Brain microvascular endothelial cell (primary cell): ENCODE measurements at regions not wholly inside any gene's neighbourhood (a gene's known extent, or its start where the extent isn't known, plus 50 kb on each side); places are given as distances from the start of the nearest gene placed in this dataset.

ENCODE experiments used
- DNase-seq: peaks from one replicate; pipeline ENCODE4 v3.0.0-alpha.2; 2020
- H3K27ac ChIP-seq: fragments of 250-450 bp; sonication (Bioruptor Pico); 2 replicates; pipeline ENCODE4 v1.5.1; 2020; ENCODE audit warnings: mild to moderate bottlenecking, moderate library complexity
- H3K27me3 ChIP-seq: fragments of 250-450 bp; sonication (Bioruptor Pico); replicated peaks from 2 replicates; pipeline ENCODE4 v1.5.1; 2020; ENCODE audit warnings: mild to moderate bottlenecking
- H3K36me3 ChIP-seq: fragments of 250-450 bp; sonication (Bioruptor Pico); replicated peaks from 2 replicates; pipeline ENCODE4 v1.5.1; 2020; ENCODE audit warnings: mild to moderate bottlenecking
- H3K4me3 ChIP-seq: 2 replicates; pipeline ENCODE4 v1.5.1; 2011; ENCODE audit warnings: low read depth, mild to moderate bottlenecking, control low read depth, low read length, moderate library complexity
- CTCF ChIP-seq: IDR thresholded peaks from 2 replicates; pipeline ENCODE4 v1.5.1; 2011; ENCODE audit warnings: low read depth, mild to moderate bottlenecking, moderate library complexity, low read length, control low read depth, inconsistent platforms; ENCODE audit errors: missing control alignments
- in situ Hi-C: cut with HindIII; loops from 2 replicates; pipeline ENCODE4 v1.10.0; 2017; ENCODE audit warnings: low sequenced_read_pairs, low pct_ligation_motif_present

- DNase-seq: no peak
- in situ Hi-C loops: no loop called here
- Histone ChIP-seq H3K27me3 (no peaks in the 10 kb centered on the region), H3K4me3 (no peak overlapping the region), H3K36me3 (no peaks in the 10 kb centered on the region), H3K27ac (no peak overlapping the region)
- no peak for TF ChIP-seq CTCF
Measured at GRCh38 chr20:24842274-24842917, 106.7 kb upstream of the CST7 start.

- Histone ChIP-seq H3K4me3 (no peak overlapping the region), H3K36me3 (no peaks in the 10 kb centered on the region), H3K27ac (no peak overlapping the region), H3K27me3 (no peaks in the 10 kb centered on the region)
- no peak for DNase-seq
- no peak for TF ChIP-seq CTCF
- in situ Hi-C loops: no loop called here
Measured at GRCh38 chr20:24842918-24843715, 106.0 kb upstream of the CST7 start.

- no peak overlapping the region for H3K27ac ChIP-seq
- H3K27me3 ChIP-seq: no peaks in the 10 kb centered on the region
- no peaks in the 10 kb centered on the region for H3K36me3 ChIP-seq
- no peak for TF ChIP-seq CTCF
- H3K4me3 ChIP-seq: no peak overlapping the region
- DNase-seq: no peak
- in situ Hi-C loops: no loop called here
Measured at GRCh38 chr20:24850176-24850575, 98.9 kb upstream of the CST7 start.

GRCh38 chr20:24851346-24852019 lies 97.6 kb upstream of the CST7 start:
- Histone ChIP-seq H3K36me3 (no peaks in the 10 kb centered on the region), H3K4me3 (no peak overlapping the region), H3K27ac (no peak overlapping the region), H3K27me3 (no peaks in the 10 kb centered on the region)
- DNase-seq: no peak
- TF ChIP-seq CTCF: no peak
- in situ Hi-C loops: no loop called here

- no peak overlapping the region for H3K27ac ChIP-seq
- H3K36me3 ChIP-seq: no peaks in the 10 kb centered on the region
- H3K4me3 ChIP-seq: no peak overlapping the region
- H3K27me3 ChIP-seq: no peaks in the 10 kb centered on the region
- in situ Hi-C loops: no loop called here
- DNase-seq: no peak
- no peak for TF ChIP-seq CTCF
Measured at GRCh38 chr20:24853916-24854315, 95.2 kb upstream of the CST7 start.
